HL-60 (cell line): ENCODE measurements at regions not wholly inside any gene's neighbourhood (a gene's known extent, or its start where the extent isn't known, plus 50 kb on each side); places are given as distances from the start of the nearest gene placed in this dataset.

Experiments used
- GABPA ChIP-seq: IDR thresholded peaks from 2 replicates; pipeline ENCODE4 v1.6.1; 2012; ENCODE audit warnings: low read depth
- TF ChIP-seq, protein P1 (sequence below): IDR thresholded peaks from one replicate; pipeline ENCODE4 v1.5.1; 2011; ENCODE audit warnings: low read length, control low read depth, inconsistent platforms; ENCODE audit not compliant: insufficient read depth

GRCh38 chr14:42517806-42518500 is 911.3 kb downstream of the LRFN5 start:
- TF ChIP-seq, protein P1, sequence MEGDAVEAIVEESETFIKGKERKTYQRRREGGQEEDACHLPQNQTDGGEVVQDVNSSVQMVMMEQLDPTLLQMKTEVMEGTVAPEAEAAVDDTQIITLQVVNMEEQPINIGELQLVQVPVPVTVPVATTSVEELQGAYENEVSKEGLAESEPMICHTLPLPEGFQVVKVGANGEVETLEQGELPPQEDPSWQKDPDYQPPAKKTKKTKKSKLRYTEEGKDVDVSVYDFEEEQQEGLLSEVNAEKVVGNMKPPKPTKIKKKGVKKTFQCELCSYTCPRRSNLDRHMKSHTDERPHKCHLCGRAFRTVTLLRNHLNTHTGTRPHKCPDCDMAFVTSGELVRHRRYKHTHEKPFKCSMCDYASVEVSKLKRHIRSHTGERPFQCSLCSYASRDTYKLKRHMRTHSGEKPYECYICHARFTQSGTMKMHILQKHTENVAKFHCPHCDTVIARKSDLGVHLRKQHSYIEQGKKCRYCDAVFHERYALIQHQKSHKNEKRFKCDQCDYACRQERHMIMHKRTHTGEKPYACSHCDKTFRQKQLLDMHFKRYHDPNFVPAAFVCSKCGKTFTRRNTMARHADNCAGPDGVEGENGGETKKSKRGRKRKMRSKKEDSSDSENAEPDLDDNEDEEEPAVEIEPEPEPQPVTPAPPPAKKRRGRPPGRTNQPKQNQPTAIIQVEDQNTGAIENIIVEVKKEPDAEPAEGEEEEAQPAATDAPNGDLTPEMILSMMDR = no peak
- no peak for TF ChIP-seq GABPA
